Peyer's patch (tissue), 4 donors: ENCODE measurements at regions not wholly inside any gene's neighbourhood (a gene's known extent, or its start where the extent isn't known, plus 50 kb on each side); places are given as distances from the start of the nearest gene placed in this dataset.

Experiments used
- DNase-seq, 3 donors: peaks; one replicate each; pipeline ENCODE4 v3.0.0-alpha.2; 2017 to 2019
- H3K27ac ChIP-seq, 4 donors: fragments of 200-600 bp; sonication (generic); one replicate each; pipeline ENCODE4 v1.5.1; 2016 to 2019
- H3K27me3 ChIP-seq, 2 donors: fragments of 200-600 bp; sonication (generic); one replicate each; pipeline ENCODE4 v1.5.1; 2019
- H3K36me3 ChIP-seq, 3 donors: fragments of 200-600 bp; sonication (generic); one replicate each; pipeline ENCODE4 v1.5.1; 2016 to 2019
- H3K4me1 ChIP-seq, 4 donors: fragments of 200-600 bp; sonication (generic); one replicate each; pipeline ENCODE4 v1.5.1; 2016 to 2019
- H3K4me3 ChIP-seq, 4 donors: fragments of 200-600 bp; sonication (generic); 1 replicate in 3 of 4; 2 replicates in 1 of 4; pipeline ENCODE4 v1.5.1; 2016 to 2019; ENCODE audit warnings: mild to moderate bottlenecking in 1 of 4
- H3K9me3 ChIP-seq, 4 donors: fragments of 200-600 bp; sonication (generic); one replicate each; pipeline ENCODE4 v1.5.1; 2016 to 2019; ENCODE audit warnings: mild to moderate bottlenecking in 1 of 4
- POLR2A ChIP-seq, 2 donors: fragments of 450-650 bp; IDR thresholded peaks; one replicate each; pipeline ENCODE4 v1.5.1; 2017; ENCODE audit warnings: antibody characterized with exemption in 2 of 2, mild to moderate bottlenecking in 2 of 2, moderate library complexity in 2 of 2
- TF ChIP-seq, protein P1 (sequence below), 6 experiments: fragments of 450-650 bp in 4 of 6; fragments of 200-600 bp in 2 of 6; sonication (generic) in 1 of 6; IDR thresholded peaks; one replicate each; pipeline ENCODE4 v1.5.1; 2017 to 2019; ENCODE audit warnings: antibody characterized with exemption in 6 of 6, mild to moderate bottlenecking in 3 of 6, moderate library complexity in 1 of 6

DNA sequence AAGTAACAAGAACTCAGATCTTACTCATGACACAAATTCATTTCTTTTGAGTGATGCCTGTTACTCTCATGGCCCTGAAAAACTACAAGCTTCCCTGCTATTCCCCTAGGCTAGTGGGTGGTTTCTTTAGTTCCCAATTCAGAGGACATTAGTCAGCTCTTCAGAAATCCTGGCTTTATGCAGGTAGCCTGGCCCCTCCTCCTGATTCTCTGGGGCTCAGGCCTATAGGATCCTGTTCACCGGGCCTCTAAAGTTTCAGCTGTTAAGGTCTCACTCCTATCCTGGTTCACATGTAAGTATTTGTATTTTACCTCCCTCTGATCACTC, 87.3 kb upstream of the IRX5 start:
- Histone ChIP-seq H3K4me1 (no peaks in the 10 kb centered on the region), H3K36me3 (no peaks in the 10 kb centered on the region), H3K9me3 (no peaks in the 10 kb centered on the region), H3K27me3 (no peaks in the 10 kb centered on the region), H3K4me3 (no peak overlapping the region), H3K27ac (no peak overlapping the region)
- no peak for TF ChIP-seq POLR2A (IDR thresholded peaks at IDR 0.05)
- TF ChIP-seq, protein P1, sequence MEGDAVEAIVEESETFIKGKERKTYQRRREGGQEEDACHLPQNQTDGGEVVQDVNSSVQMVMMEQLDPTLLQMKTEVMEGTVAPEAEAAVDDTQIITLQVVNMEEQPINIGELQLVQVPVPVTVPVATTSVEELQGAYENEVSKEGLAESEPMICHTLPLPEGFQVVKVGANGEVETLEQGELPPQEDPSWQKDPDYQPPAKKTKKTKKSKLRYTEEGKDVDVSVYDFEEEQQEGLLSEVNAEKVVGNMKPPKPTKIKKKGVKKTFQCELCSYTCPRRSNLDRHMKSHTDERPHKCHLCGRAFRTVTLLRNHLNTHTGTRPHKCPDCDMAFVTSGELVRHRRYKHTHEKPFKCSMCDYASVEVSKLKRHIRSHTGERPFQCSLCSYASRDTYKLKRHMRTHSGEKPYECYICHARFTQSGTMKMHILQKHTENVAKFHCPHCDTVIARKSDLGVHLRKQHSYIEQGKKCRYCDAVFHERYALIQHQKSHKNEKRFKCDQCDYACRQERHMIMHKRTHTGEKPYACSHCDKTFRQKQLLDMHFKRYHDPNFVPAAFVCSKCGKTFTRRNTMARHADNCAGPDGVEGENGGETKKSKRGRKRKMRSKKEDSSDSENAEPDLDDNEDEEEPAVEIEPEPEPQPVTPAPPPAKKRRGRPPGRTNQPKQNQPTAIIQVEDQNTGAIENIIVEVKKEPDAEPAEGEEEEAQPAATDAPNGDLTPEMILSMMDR (IDR thresholded peaks at IDR 0.05): no peak
- no peak for DNase-seq

GRCh38 chr16:54842743-54843423, 87.8 kb upstream of the IRX5 start:
- Histone ChIP-seq H3K27me3 (no peaks in the 10 kb centered on the region), H3K4me1 (no peaks in the 10 kb centered on the region)
- no peak for TF ChIP-seq POLR2A (IDR thresholded peaks at IDR 0.05)
- TF ChIP-seq, protein P1 (IDR thresholded peaks at IDR 0.05): no peak

DNA sequence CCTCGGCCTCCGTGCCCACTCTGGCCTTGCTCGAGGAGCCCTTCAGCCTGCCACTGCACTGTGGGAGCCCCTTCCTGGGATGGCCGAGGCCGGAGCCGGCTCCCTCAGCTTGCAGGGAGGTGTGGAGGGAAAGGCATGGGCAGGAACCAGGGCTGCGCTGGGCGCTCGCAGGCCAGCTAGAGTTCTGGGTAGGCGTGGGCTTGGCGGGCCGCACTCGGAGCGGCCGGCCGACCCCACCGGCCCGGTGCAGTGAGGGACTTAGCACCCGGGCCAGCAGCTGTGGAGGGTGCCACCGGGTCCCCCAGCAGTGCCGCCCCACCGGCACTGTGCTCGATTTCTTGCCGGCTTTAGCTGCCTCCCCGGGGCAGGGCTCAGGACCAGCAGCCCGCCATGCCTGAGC, 101.0 kb upstream of the IRX5 start:
- no peak for TF ChIP-seq POLR2A (IDR thresholded peaks at IDR 0.05)
- TF ChIP-seq, protein P1 (IDR thresholded peaks at IDR 0.05): no peak
- no peaks in the 10 kb centered on the region for H3K9me3 ChIP-seq
- H3K4me3 ChIP-seq: no peak overlapping the region
- DNase-seq: no peak
- H3K27me3 ChIP-seq: no peaks in the 10 kb centered on the region
- no peak overlapping the region for H3K27ac ChIP-seq
- H3K36me3 ChIP-seq: no peaks in the 10 kb centered on the region
- no peaks in the 10 kb centered on the region for H3K4me1 ChIP-seq

More at GRCh38 chr16:54842743-54843423, 87.8 kb upstream of the IRX5 start:
- Histone ChIP-seq H3K4me3 (no peak overlapping the region), H3K27ac (no peak overlapping the region), H3K36me3 (no peaks in the 10 kb centered on the region), H3K9me3 (no peaks in the 10 kb centered on the region)
- no peak for DNase-seq

GRCh38 chr16:54822892-54823291, 107.8 kb upstream of the IRX5 start:
- no peak for DNase-seq
- Histone ChIP-seq H3K27ac (no peak overlapping the region), H3K4me1 (no peaks in the 10 kb centered on the region), H3K9me3 (no peaks in the 10 kb centered on the region), H3K27me3 (no peaks in the 10 kb centered on the region), H3K36me3 (no peaks in the 10 kb centered on the region), H3K4me3 (no peak overlapping the region)
- no peak for TF ChIP-seq POLR2A (IDR thresholded peaks at IDR 0.05)
- TF ChIP-seq, protein P1 (IDR thresholded peaks at IDR 0.05): no peak

DNA sequence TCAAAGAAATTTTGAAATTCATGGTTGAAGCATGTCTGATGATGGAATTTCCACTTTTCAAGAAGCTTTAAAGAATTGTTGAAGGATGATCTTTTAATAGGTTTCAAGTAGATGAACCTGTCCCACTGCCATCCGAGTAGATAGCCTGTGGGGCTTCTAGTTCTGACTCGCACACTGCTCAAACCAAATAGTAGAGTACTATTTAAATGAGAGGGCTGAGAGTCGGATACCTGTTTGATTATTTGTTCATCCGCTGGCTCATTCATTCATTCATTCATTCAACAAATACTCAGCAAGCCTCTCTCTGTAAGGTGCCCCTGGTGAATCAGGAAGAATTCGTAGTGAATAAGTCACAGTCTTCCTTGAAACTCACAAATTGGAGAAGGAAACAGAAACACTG, 108.2 kb upstream of the IRX5 start:
- Histone ChIP-seq H3K27me3 (no peaks in the 10 kb centered on the region), H3K9me3 (no peaks in the 10 kb centered on the region), H3K36me3 (no peaks in the 10 kb centered on the region), H3K27ac (no peak overlapping the region), H3K4me1 (no peaks in the 10 kb centered on the region), H3K4me3 (no peak overlapping the region)
- TF ChIP-seq POLR2A (IDR thresholded peaks at IDR 0.05): no peak
- TF ChIP-seq, protein P1 (IDR thresholded peaks at IDR 0.05): no peak
- DNase-seq: no peak

DNA sequence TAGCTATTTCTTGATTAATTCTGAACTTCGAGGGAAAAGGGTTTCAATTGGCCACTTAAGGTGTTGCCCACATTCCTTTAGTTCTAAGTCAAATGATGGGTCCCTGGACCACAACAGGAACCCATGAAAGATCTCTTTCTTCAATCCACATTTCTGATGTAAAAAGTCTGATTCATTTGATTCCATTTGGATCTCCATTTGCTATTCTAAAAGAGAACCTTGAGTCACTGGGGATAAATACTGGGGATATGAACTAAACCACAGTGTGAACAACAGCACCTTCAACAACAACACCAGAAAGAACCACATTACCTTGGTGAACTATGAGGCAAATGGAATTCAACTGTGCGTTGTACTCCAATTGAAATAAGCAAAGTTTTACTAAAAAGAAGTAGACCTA, 108.9 kb upstream of the IRX5 start:
- no peak overlapping the region for H3K27ac ChIP-seq
- no peaks in the 10 kb centered on the region for H3K27me3 ChIP-seq
- H3K36me3 ChIP-seq: no peaks in the 10 kb centered on the region
- no peaks in the 10 kb centered on the region for H3K9me3 ChIP-seq
- H3K4me3 ChIP-seq: no peak overlapping the region
- H3K4me1 ChIP-seq: no peaks in the 10 kb centered on the region
- TF ChIP-seq, protein P1 (IDR thresholded peaks at IDR 0.05): no peak
- no peak for DNase-seq
